SKM-1 treated with dmso at 0.1 percent for 144 hours (cell line): ENCODE measurements at regions not wholly inside any gene's neighbourhood (a gene's known extent, or its start where the extent isn't known, plus 50 kb on each side); places are given as distances from the start of the nearest gene placed in this dataset.
"Not testable (repeated sequence)": the region's sequence is repeated elsewhere in the genome, so short reads cannot be mapped to it uniquely, and the experiment has no call there.

Experiments
- DNase-seq: peaks from one replicate; lab custom pipeline; 2025; ENCODE audit not compliant: unreplicated experiment; lab: John Stamatoyannopoulos, UW

GRCh38 chr6:21909321-21909720, 315.8 kb downstream of the SOX4 start:
- DNase-seq, result no peak

GRCh38 chr6:21911208-21911607, 317.7 kb downstream of the SOX4 start:
- DNase-seq, result no peak

- DNase-seq, result no peak
Observed at GRCh38 chr6:21912151-21912832, 318.7 kb downstream of the SOX4 start.

GRCh38 chr6:21914121-21914973, 320.8 kb downstream of the SOX4 start:
- no peak for DNase-seq

- no peak for DNase-seq
Observed at GRCh38 chr6:21915707-21916260, 322.2 kb downstream of the SOX4 start.

- DNase-seq, result no peak
Observed at GRCh38 chr6:21918041-21918440, 324.5 kb downstream of the SOX4 start.

- DNase-seq, result no peak
Observed at GRCh38 chr6:21918666-21919065, 325.1 kb downstream of the SOX4 start.

- DNase-seq, result no peak
Observed at GRCh38 chr6:21922086-21922485, 328.5 kb downstream of the SOX4 start.

- DNase-seq, result no peak
Observed at GRCh38 chr6:21924002-21924401, 330.5 kb downstream of the SOX4 start.

- no peak for DNase-seq
Observed at GRCh38 chr6:21928827-21929226, 335.3 kb downstream of the SOX4 start.

- DNase-seq, result no peak
Observed at GRCh38 chr6:21931641-21932335, 338.2 kb downstream of the SOX4 start.

- DNase-seq, result no peak
Observed at GRCh38 chr6:21933351-21933750, 339.8 kb downstream of the SOX4 start.

GRCh38 chr6:21935142-21935541, 341.6 kb downstream of the SOX4 start:
- DNase-seq, result no peak

- DNase-seq, result peak; percentile 12
Observed at GRCh38 chr6:21935561-21936028, 342.0 kb downstream of the SOX4 start.

GRCh38 chr6:21937466-21937865, 343.9 kb downstream of the SOX4 start:
- DNase-seq, result no peak

- not testable (repeated sequence) for DNase-seq
Observed at GRCh38 chr6:21939066-21939465, 345.5 kb downstream of the SOX4 start.

- no peak for DNase-seq
Observed at GRCh38 chr6:21941926-21942325, 348.4 kb downstream of the SOX4 start.

GRCh38 chr6:21942897-21943296, 349.3 kb downstream of the SOX4 start:
- no peak for DNase-seq

GRCh38 chr6:21946298-21946783, 350.5 kb downstream of the PRL start:
- DNase-seq, result no peak

- not testable (repeated sequence) for DNase-seq
Observed at GRCh38 chr6:21947227-21947626, 349.6 kb downstream of the PRL start.

- no peak for DNase-seq
Observed at GRCh38 chr6:21947731-21948386, 349.0 kb downstream of the PRL start.
